ENCODE measurements at regions not wholly inside any gene's neighbourhood (a gene's known extent, or its start where the extent isn't known, plus 50 kb on each side); places are given as distances from the start of the nearest gene placed in this dataset.

DNA sequence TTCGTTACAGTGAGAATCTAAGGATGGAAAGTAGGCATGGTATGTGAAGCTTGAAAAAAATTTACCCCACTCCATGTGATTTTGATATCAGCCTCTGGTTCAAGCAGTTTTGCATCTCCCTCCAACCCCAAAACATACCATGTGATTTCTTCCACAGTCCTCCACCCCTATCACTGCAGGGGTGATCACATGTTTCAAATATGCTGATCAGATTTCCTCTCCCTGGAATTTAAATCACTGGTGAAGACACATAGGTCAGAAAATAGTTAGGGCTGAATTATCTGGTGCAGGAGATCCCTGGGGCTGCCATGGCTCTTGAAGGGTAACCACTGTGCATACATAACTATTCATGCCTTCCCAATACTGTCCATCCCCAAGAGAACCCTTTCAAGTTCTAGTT, 119.7 kb upstream of the THRB start:
- CTCF ChIA-PET = interaction anchor here (1.2 kb wide), 1 partner anchor 66 kb away, joined by 3 read pairs; no protein-coding TSS in a partner anchor
- no peaks in the 10 kb centered on the region for H3K9me3 Mint-ChIP-seq (ENCODE audit: unreplicated experiment)
- H3K4me3 ChIP-seq (ENCODE audit: low read depth, low read length) = no peak overlapping the region
- no peaks in the 10 kb centered on the region for H3K36me3 ChIP-seq (ENCODE audit: control insufficient read depth, insufficient read depth, low read length)
- no peaks in the 10 kb centered on the region for H3K27me3 Mint-ChIP-seq (ENCODE audit: insufficient read depth, unreplicated experiment)
- intact Hi-C loops (cut with micrococcal nuclease; ENCODE audit: unreplicated experiment) = no loop called here
- no peak for DNase-seq
- H3K27ac Mint-ChIP-seq (ENCODE audit: unreplicated experiment) = no peak overlapping the region
- peaks cover 10% of the 10 kb centered on the region; the same call in 1 of the 2 replicates for H3K4me1 ChIP-seq
- no peak overlapping the region for H3K4me3 Mint-ChIP-seq (ENCODE audit: unreplicated experiment)
- H3K4me1 Mint-ChIP-seq (ENCODE audit: low read depth, unreplicated experiment) = peaks cover 10% of the 10 kb centered on the region
- TF ChIP-seq, protein P1, sequence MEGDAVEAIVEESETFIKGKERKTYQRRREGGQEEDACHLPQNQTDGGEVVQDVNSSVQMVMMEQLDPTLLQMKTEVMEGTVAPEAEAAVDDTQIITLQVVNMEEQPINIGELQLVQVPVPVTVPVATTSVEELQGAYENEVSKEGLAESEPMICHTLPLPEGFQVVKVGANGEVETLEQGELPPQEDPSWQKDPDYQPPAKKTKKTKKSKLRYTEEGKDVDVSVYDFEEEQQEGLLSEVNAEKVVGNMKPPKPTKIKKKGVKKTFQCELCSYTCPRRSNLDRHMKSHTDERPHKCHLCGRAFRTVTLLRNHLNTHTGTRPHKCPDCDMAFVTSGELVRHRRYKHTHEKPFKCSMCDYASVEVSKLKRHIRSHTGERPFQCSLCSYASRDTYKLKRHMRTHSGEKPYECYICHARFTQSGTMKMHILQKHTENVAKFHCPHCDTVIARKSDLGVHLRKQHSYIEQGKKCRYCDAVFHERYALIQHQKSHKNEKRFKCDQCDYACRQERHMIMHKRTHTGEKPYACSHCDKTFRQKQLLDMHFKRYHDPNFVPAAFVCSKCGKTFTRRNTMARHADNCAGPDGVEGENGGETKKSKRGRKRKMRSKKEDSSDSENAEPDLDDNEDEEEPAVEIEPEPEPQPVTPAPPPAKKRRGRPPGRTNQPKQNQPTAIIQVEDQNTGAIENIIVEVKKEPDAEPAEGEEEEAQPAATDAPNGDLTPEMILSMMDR (IDR thresholded peaks at IDR 0.05; ENCODE audit: insufficient read depth in 1 of 2, low read depth in 1 of 2, low read length in 1 of 2, severe bottlenecking in 1 of 2, unreplicated experiment in 1 of 2) = no peak
- no peaks in the 10 kb centered on the region for H3K27me3 ChIP-seq (replicated peaks; ENCODE audit: control insufficient read depth, insufficient read depth, low read length)
- no peaks in the 10 kb centered on the region for H3K36me3 Mint-ChIP-seq (ENCODE audit: insufficient read depth, unreplicated experiment)
- BruUV-seq (replicated peaks) = no TSS peak
- H3K9me3 ChIP-seq = 0 out of 2 replicates have a peak, but pooled peaks cover 4% of the 10 kb centered on the region
- POLR2A ChIA-PET = no interaction called here

DNA sequence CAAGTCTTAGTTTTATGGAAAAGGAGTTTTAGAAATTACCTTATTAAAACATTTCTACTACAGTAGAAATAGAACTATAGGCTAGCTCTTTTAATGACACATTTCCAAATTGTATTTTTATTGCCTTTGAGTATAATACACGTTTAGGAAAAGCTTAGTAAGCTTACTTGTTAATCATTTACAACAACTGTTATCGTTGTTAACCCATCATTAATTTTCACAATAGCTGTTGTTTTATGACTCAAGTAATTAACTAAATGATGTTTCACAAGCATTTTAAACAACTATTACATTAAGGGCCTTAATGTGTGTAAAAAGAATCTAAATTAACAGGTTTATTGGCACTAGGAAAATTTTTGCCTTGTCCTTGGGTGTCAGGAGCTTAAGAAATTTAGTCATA, 120.5 kb upstream of the THRB start:
- Mint-ChIP-seq H3K4me3 (ENCODE audit: unreplicated experiment) (no peak overlapping the region), H3K27ac (ENCODE audit: unreplicated experiment) (no peak overlapping the region), H3K36me3 (ENCODE audit: insufficient read depth, unreplicated experiment) (no peaks in the 10 kb centered on the region), H3K9me3 (ENCODE audit: unreplicated experiment) (no peaks in the 10 kb centered on the region), H3K27me3 (ENCODE audit: insufficient read depth, unreplicated experiment) (no peaks in the 10 kb centered on the region), H3K4me1 (ENCODE audit: low read depth, unreplicated experiment) (peaks cover 10% of the 10 kb centered on the region)
- DNase-seq = no peak
- CTCF ChIA-PET = interaction anchor here (1.2 kb wide), 1 partner anchor 65 kb away, joined by 3 read pairs; no protein-coding TSS in a partner anchor
- no peak overlapping the region for H3K4me3 ChIP-seq (ENCODE audit: low read depth, low read length)
- TF ChIP-seq, protein P1 (IDR thresholded peaks at IDR 0.05; ENCODE audit: insufficient read depth in 1 of 2, low read depth in 1 of 2, low read length in 1 of 2, severe bottlenecking in 1 of 2, unreplicated experiment in 1 of 2) = no peak
- H3K9me3 ChIP-seq = 0 out of 2 replicates have a peak, but pooled peaks cover 4% of the 10 kb centered on the region
- H3K27me3 ChIP-seq (replicated peaks; ENCODE audit: control insufficient read depth, insufficient read depth, low read length) = no peaks in the 10 kb centered on the region
- H3K36me3 ChIP-seq (ENCODE audit: control insufficient read depth, insufficient read depth, low read length) = no peaks in the 10 kb centered on the region
- peaks cover 10% of the 10 kb centered on the region; the same call in 1 of the 2 replicates for H3K4me1 ChIP-seq
- intact Hi-C loops (cut with micrococcal nuclease; ENCODE audit: unreplicated experiment) = no loop called here
- POLR2A ChIA-PET = no interaction called here
- BruUV-seq (replicated peaks) = no TSS peak

DNA sequence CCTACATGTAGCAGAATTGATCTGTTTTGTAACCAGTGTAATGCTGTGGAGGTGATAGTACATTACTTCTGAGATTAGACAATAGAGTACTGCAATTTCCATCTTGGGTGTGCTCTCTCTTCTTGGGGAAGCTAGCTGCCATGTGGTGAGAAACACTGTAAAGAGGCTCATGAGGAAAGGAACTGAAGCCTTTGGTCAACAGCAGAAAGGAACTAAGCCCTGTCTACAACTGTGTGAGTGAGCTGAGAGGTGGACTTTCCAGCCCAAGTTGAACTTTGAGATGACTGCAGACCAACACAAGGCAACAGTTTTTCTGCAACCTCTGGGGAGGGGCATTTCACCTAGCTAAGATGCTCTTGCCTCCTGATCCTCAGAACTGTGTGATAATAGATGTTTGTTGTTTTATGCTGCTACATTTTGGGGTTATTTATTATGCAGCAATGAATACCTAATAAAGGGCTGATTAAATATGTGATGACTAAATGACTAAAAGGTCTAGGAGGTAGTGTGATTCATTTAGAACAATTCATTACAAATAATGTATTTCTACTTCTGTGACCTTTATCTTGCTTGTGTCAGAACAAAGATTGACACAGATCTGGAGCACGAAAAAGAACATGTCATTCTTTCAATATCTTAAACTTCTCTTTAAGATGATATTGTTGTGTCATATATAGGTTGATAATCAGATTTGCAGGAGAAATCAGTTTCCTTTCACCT, 121.6 kb upstream of the THRB start:
- H3K36me3 Mint-ChIP-seq (ENCODE audit: insufficient read depth, unreplicated experiment) = no peaks in the 10 kb centered on the region
- peaks cover 10% of the 10 kb centered on the region for H3K4me1 Mint-ChIP-seq (ENCODE audit: low read depth, unreplicated experiment)
- Histone ChIP-seq H3K9me3 (0 out of 2 replicates have a peak, but pooled peaks cover 4% of the 10 kb centered on the region), H3K4me3 (ENCODE audit: low read depth, low read length) (no peak overlapping the region), H3K36me3 (ENCODE audit: control insufficient read depth, insufficient read depth, low read length) (no peaks in the 10 kb centered on the region), H3K27me3 (replicated peaks; ENCODE audit: control insufficient read depth, insufficient read depth, low read length) (no peaks in the 10 kb centered on the region), H3K4me1 (peaks cover 10% of the 10 kb centered on the region; the same call in 1 of the 2 replicates)
- H3K27ac Mint-ChIP-seq (ENCODE audit: unreplicated experiment) = no peak overlapping the region
- intact Hi-C loops (cut with micrococcal nuclease; ENCODE audit: unreplicated experiment) = no loop called here
- no peaks in the 10 kb centered on the region for H3K27me3 Mint-ChIP-seq (ENCODE audit: insufficient read depth, unreplicated experiment)
- BruUV-seq (replicated peaks) = no TSS peak
- no peak overlapping the region for H3K4me3 Mint-ChIP-seq (ENCODE audit: unreplicated experiment)
- no peak for DNase-seq
- POLR2A ChIA-PET = no interaction called here
- CTCF ChIA-PET = no interaction called here
- TF ChIP-seq, protein P1 (IDR thresholded peaks at IDR 0.05; ENCODE audit: insufficient read depth in 1 of 2, low read depth in 1 of 2, low read length in 1 of 2, severe bottlenecking in 1 of 2, unreplicated experiment in 1 of 2) = no peak
- H3K9me3 Mint-ChIP-seq (ENCODE audit: unreplicated experiment) = no peaks in the 10 kb centered on the region

All from Caco-2 (cell line).